ENCODE measurements at regions not wholly inside any gene's neighbourhood (a gene's known extent, or its start where the extent isn't known, plus 50 kb on each side); places are given as distances from the start of the nearest gene placed in this dataset.

GRCh38 chr1:191152776-191153175 lies 675.1 kb upstream of the BRINP3 start:
- no peak for DNase-seq (ENCODE audit: low spot score)

- no peak for DNase-seq (ENCODE audit: low spot score)
Measured at GRCh38 chr1:191155178-191155577, 677.5 kb upstream of the BRINP3 start.

- DNase-seq (ENCODE audit: low spot score), result no peak
Measured at GRCh38 chr1:191160837-191161236, 683.2 kb upstream of the BRINP3 start.

GRCh38 chr1:191162762-191163161 lies 685.1 kb upstream of the BRINP3 start:
- no peak for DNase-seq (ENCODE audit: low spot score)

GRCh38 chr1:191163621-191164020 lies 686.0 kb upstream of the BRINP3 start:
- DNase-seq (ENCODE audit: low spot score), result no peak

- DNase-seq (ENCODE audit: low spot score), result no peak
Measured at GRCh38 chr1:191174298-191174697, 696.6 kb upstream of the BRINP3 start.

- DNase-seq (ENCODE audit: low spot score), result no peak
Measured at GRCh38 chr1:191176131-191176530, 698.5 kb upstream of the BRINP3 start.

GRCh38 chr1:191206513-191207207 lies 729.0 kb upstream of the BRINP3 start:
- no peak for DNase-seq (ENCODE audit: low spot score)

GRCh38 chr1:191222206-191222605 lies 744.5 kb upstream of the BRINP3 start:
- DNase-seq (ENCODE audit: low spot score), result no peak

GRCh38 chr1:191240925-191241324 lies 763.3 kb upstream of the BRINP3 start:
- DNase-seq (ENCODE audit: low spot score), result no peak

GRCh38 chr1:191255354-191256054 lies 777.8 kb upstream of the BRINP3 start:
- no peak for DNase-seq (ENCODE audit: low spot score)

GRCh38 chr1:191256917-191257316 lies 779.3 kb upstream of the BRINP3 start:
- no peak for DNase-seq (ENCODE audit: low spot score)

GRCh38 chr1:191260056-191260455 lies 782.4 kb upstream of the BRINP3 start:
- DNase-seq (ENCODE audit: low spot score), result no peak

- DNase-seq (ENCODE audit: low spot score), result no peak
Measured at GRCh38 chr1:191261111-191261510, 783.4 kb upstream of the BRINP3 start.

GRCh38 chr1:191279266-191279800 lies 801.7 kb upstream of the BRINP3 start:
- DNase-seq (ENCODE audit: low spot score), result no peak

GRCh38 chr1:191284175-191284574 lies 806.5 kb upstream of the BRINP3 start:
- no peak for DNase-seq (ENCODE audit: low spot score)

GRCh38 chr1:191290441-191290840 lies 812.8 kb upstream of the BRINP3 start:
- DNase-seq (ENCODE audit: low spot score), result no peak

GRCh38 chr1:191305370-191305769 lies 827.7 kb upstream of the BRINP3 start:
- DNase-seq (ENCODE audit: low spot score), result no peak

- DNase-seq (ENCODE audit: low spot score), result no peak
Measured at GRCh38 chr1:191306916-191307315, 829.3 kb upstream of the BRINP3 start.

GRCh38 chr1:191320062-191320461 lies 838.2 kb upstream of the RGS18 start:
- no peak for DNase-seq (ENCODE audit: low spot score)

GRCh38 chr1:191327868-191328267 lies 830.4 kb upstream of the RGS18 start:
- DNase-seq (ENCODE audit: low spot score), result no peak

- DNase-seq (ENCODE audit: low spot score), result no peak
Measured at GRCh38 chr1:191343816-191344215, 814.4 kb upstream of the RGS18 start.

GRCh38 chr1:191346381-191346780 lies 811.9 kb upstream of the RGS18 start:
- no peak for DNase-seq (ENCODE audit: low spot score)

GRCh38 chr1:191348328-191348727 lies 809.9 kb upstream of the RGS18 start:
- DNase-seq (ENCODE audit: low spot score), result no peak

All from hepatic stellate cell (primary cell).